A549 (cell line): ENCODE measurements at regions not wholly inside any gene's neighbourhood (a gene's known extent, or its start where the extent isn't known, plus 50 kb on each side); places are given as distances from the start of the nearest gene placed in this dataset.

Experiments used
- POLR2A ChIP-seq: IDR thresholded peaks from 2 replicates; pipeline ENCODE4 v1.6.1; 2012; ENCODE audit warnings: mild to moderate bottlenecking, low read length
- RFX5 ChIP-seq: fragments of 450-650 bp; IDR thresholded peaks from 2 replicates; pipeline ENCODE4 v1.7.1; 2014; ENCODE audit warnings: antibody characterized with exemption, mild to moderate bottlenecking, moderate library complexity
- SREBF2 ChIP-seq: fragments of 450-650 bp; IDR thresholded peaks from 2 replicates; pipeline ENCODE4 v1.6.1; 2014; ENCODE audit warnings: mild to moderate bottlenecking, moderate library complexity
- ZFP36 ChIP-seq: fragments of 450-650 bp; IDR thresholded peaks from 2 replicates; pipeline ENCODE4 v1.6.1; 2014; ENCODE audit warnings: borderline replicate concordance; ENCODE audit not compliant: partially characterized antibody
- TF ChIP-seq, protein P1 (sequence below): fragments of >200 bp; sonication (Bioruptor Twin); formaldehyde crosslinking; IDR thresholded peaks from 3 replicates; pipeline ENCODE4 v1.5.1; 2016

- TF ChIP-seq, protein P1, sequence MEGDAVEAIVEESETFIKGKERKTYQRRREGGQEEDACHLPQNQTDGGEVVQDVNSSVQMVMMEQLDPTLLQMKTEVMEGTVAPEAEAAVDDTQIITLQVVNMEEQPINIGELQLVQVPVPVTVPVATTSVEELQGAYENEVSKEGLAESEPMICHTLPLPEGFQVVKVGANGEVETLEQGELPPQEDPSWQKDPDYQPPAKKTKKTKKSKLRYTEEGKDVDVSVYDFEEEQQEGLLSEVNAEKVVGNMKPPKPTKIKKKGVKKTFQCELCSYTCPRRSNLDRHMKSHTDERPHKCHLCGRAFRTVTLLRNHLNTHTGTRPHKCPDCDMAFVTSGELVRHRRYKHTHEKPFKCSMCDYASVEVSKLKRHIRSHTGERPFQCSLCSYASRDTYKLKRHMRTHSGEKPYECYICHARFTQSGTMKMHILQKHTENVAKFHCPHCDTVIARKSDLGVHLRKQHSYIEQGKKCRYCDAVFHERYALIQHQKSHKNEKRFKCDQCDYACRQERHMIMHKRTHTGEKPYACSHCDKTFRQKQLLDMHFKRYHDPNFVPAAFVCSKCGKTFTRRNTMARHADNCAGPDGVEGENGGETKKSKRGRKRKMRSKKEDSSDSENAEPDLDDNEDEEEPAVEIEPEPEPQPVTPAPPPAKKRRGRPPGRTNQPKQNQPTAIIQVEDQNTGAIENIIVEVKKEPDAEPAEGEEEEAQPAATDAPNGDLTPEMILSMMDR = no peak
- no peak for TF ChIP-seq SREBF2
- no peak for TF ChIP-seq POLR2A
- no peak for TF ChIP-seq ZFP36
- TF ChIP-seq RFX5 = no peak
Observed at GRCh38 chr11:91869686-91870085, 354.9 kb upstream of the FAT3 start.
